OCI-LY7 (cell line): ENCODE measurements at regions not wholly inside any gene's neighbourhood (a gene's known extent, or its start where the extent isn't known, plus 50 kb on each side); places are given as distances from the start of the nearest gene placed in this dataset.

ENCODE experiments used
- EZH2phosphoT487 ChIP-seq: fragments of 200-600 bp; sonication (generic); IDR thresholded peaks from 2 replicates; pipeline ENCODE4 v1.6.1; 2018; ENCODE audit warnings: low read depth, borderline replicate concordance, mild to moderate bottlenecking, mixed run types, antibody characterized with exemption, low read length, moderate library complexity, mixed read lengths
- TF ChIP-seq, protein P1 (sequence below): fragments of 200-600 bp; sonication (generic); conservative IDR thresholded peaks from 2 replicates; pipeline ENCODE4 v1.5.1; 2014; ENCODE audit warnings: mild to moderate bottlenecking, antibody characterized with exemption, low read length, moderate library complexity, mixed read lengths

GRCh38 chr18:71442731-71443141, 1101.4 kb downstream of the CBLN2 start:
- TF ChIP-seq, protein P1, sequence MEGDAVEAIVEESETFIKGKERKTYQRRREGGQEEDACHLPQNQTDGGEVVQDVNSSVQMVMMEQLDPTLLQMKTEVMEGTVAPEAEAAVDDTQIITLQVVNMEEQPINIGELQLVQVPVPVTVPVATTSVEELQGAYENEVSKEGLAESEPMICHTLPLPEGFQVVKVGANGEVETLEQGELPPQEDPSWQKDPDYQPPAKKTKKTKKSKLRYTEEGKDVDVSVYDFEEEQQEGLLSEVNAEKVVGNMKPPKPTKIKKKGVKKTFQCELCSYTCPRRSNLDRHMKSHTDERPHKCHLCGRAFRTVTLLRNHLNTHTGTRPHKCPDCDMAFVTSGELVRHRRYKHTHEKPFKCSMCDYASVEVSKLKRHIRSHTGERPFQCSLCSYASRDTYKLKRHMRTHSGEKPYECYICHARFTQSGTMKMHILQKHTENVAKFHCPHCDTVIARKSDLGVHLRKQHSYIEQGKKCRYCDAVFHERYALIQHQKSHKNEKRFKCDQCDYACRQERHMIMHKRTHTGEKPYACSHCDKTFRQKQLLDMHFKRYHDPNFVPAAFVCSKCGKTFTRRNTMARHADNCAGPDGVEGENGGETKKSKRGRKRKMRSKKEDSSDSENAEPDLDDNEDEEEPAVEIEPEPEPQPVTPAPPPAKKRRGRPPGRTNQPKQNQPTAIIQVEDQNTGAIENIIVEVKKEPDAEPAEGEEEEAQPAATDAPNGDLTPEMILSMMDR = no peak
- TF ChIP-seq EZH2phosphoT487 = no peak
